Right renal pelvis (tissue), 4 donors: ENCODE measurements at regions not wholly inside any gene's neighbourhood (a gene's known extent, or its start where the extent isn't known, plus 50 kb on each side); places are given as distances from the start of the nearest gene placed in this dataset.
"Not testable (repeated sequence)": the region's sequence is repeated elsewhere in the genome, so short reads cannot be mapped to it uniquely, and the experiment has no call there.

Experiments used
- DNase-seq, 4 donors: peaks; one replicate each; pipeline ENCODE4 v3.0.0-alpha.2; 2013; ENCODE audit warnings: low read depth in 4 of 4, low spot score in 3 of 4, missing footprints in 1 of 4

- DNase-seq, result no peak
Measured at GRCh38 chr14:97802430-97803373, 1005.5 kb downstream of the VRK1 start.

DNA sequence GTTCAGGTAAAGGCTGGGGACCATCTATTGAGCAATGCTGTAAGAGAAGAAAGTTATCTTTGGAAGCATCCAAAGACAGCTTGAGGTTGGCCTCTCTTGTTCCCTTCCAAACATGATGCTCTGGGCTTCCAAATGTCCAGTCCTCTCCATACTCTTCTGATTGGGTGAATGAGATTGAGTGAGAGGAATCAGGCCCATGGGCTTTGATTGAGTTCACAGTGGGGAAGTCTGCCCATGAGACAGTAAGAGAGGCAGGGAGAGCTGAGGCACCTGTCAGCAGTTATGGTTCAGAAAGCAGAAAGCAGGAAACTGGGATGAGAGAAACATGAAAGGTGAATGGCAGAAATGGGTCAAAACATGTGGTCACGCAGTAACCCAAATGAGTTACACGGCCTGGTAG is 1006.9 kb downstream of the VRK1 start:
- no peak for DNase-seq

- no peak for DNase-seq
Measured at GRCh38 chr14:97806891-97807290, 1009.7 kb downstream of the VRK1 start.

GRCh38 chr14:97808541-97808940 is 1011.4 kb downstream of the VRK1 start:
- DNase-seq, result not testable (repeated sequence)

DNA sequence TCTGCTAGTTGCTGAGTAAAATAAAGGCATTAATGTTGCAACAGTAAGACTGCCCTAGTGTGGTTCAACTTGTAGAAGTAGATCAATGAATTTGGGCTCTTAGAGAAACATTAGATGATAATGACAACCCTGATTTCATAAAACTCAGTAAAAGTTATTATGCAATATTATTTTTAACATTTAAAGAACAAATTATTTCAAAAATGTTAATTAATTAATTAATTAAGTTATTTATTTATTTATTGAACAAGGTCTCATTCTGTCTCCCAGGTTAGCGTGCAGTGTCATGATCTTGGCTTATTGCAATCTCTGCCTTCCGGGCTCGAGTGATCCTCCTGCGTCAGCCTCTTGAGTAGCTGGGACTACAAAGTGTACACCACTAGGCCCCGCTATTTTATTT is 1016.4 kb downstream of the VRK1 start:
- DNase-seq, result no peak

DNA sequence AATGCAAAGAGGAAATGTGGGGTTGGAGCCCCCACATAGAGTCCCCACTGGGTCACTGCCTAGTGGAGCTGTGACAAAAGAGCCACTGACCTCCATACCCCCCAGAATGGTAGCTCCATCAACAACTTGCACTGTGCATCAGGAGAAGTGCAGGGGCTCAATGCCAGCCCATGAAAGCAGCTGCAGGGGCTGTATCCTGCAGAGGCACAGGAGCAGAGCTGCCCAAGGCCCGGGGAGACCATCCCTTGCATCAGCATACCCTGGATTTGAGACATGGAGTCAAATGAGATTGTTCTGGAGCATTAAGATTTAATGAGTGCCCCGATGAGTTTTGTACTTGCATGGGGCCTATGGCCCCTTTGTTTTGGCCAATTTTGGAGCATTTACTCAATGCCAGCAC is 1023.6 kb downstream of the VRK1 start:
- DNase-seq, result no peak

GRCh38 chr14:97824218-97824617 is 1027.0 kb downstream of the VRK1 start:
- no peak for DNase-seq

GRCh38 chr14:97827746-97828145 is 1030.6 kb downstream of the VRK1 start:
- no peak for DNase-seq

DNA sequence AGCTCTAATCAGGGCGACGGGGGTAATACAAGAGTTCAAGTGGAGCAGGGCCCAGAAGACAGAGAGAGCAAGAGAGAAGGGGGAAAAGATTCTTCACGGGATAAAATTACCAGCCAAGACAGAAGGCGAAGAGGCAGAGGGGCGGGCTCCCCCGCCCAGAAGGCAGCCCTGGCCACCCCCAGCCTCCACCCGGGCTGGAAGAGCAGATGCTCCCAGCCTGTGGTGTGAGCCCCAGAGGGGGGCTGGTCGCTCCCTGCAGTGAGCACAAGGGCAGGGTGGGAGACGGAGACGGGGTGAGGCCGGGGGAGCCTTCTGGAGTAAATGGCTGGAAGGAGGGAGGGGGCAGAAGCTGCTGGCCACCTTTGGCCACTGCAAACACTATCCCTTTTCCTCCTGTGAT is 1035.6 kb downstream of the VRK1 start:
- no peak for DNase-seq

- DNase-seq, result no peak
Measured at GRCh38 chr14:97838986-97839385, 1041.8 kb downstream of the VRK1 start.

- no peak for DNase-seq
Measured at GRCh38 chr14:97840159-97840558, 1043.0 kb downstream of the VRK1 start.

DNA sequence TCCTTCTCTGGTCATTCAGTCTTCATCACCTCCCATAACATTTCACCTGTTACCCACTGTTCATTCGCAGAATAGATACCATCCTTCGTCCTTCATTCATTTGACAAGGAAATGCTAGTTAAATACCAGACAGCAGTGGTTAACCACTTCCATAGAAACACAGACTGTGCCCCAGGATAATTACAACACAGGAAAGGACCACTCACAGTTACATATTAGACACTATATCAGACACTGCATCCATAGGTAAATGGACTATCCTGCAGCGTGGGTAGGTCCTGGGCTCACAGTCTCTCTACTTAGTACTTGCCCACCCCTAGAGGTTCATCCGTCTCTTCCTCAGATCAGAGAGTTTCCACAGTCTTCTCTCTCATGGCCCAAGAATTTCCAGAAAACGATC is 1044.6 kb downstream of the VRK1 start:
- no peak for DNase-seq

- DNase-seq, result no peak
Measured at GRCh38 chr14:97843066-97843465, 1045.9 kb downstream of the VRK1 start.

GRCh38 chr14:97844042-97844441 is 1046.9 kb downstream of the VRK1 start:
- no peak for DNase-seq

GRCh38 chr14:97846156-97846555 is 1049.0 kb downstream of the VRK1 start:
- no peak for DNase-seq

- peak in 3 of 4 donors; percentile 3 to 20 (median 7) for DNase-seq
Measured at GRCh38 chr14:97848317-97848980, 1051.3 kb downstream of the VRK1 start.

GRCh38 chr14:97850466-97850865 is 1053.3 kb downstream of the VRK1 start:
- DNase-seq, result no peak

- no peak for DNase-seq
Measured at GRCh38 chr14:97850886-97851285, 1053.7 kb downstream of the VRK1 start.

DNA sequence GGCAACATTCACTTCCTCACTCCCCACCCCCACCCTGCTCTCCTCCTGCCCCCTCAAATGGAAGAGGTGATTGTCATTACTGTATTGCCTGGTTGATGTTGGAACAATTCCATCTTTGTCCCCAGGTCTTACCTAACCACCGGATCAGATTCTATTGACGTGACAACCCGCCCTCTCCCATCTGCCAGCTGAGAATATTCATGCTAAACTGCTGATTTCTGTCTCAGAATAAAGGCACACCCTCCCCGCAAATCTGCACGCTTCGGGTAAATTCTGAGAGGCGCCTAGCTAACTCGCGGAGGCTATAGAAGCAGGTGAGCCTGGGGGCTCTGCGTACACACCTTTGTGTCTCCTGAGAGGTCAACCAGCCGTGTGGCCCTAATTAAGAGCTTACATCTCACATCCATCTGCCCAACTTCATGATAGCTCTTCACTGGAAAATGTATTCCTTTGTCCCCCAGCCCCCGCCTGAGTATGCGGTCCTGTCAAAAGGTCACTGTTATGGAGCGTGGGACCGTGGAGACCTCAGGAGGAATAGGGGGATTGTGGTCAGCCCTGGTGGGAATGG is 1054.3 kb downstream of the VRK1 start:
- no peak for DNase-seq

- no peak for DNase-seq
Measured at GRCh38 chr14:97854918-97855317, 1057.7 kb downstream of the VRK1 start.

DNA sequence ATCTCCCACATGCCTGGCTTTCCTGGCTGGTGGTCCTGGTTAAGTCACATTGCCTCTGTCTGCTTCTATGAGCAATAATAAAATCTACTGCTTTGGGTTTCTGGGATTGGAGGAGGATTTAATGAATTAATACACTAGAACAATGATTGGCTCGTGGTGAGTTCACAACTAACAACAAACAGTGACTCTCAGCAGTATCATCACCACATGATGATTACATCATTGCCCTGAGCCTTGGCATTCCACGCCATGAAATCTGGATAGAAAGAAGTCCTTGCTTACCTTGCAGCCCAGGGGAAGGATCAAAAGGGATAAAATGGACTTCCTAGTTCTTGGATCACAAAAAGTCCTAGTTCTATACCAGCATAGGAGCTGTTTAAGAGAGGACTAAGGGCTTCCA is 1069.0 kb downstream of the VRK1 start:
- DNase-seq, result no peak

- no peak for DNase-seq
Measured at GRCh38 chr14:97866664-97867063, 1069.5 kb downstream of the VRK1 start.
